HS-5 (cell line): ENCODE measurements at regions not wholly inside any gene's neighbourhood (a gene's known extent, or its start where the extent isn't known, plus 50 kb on each side); places are given as distances from the start of the nearest gene placed in this dataset.
A peak's percentile ranks its signal among the peaks of the same experiment; 100 is the strongest.

Experiments used
- DNase-seq: peaks from one replicate; pipeline ENCODE4 v3.0.0-alpha.2; 2012; ENCODE audit warnings: low read depth

- no peak for DNase-seq
These were observed 118.3 kb upstream of the FBXL4 start for GRCh38 chr6:99066044-99066443.

GRCh38 chr6:99064834-99065233, 117.1 kb upstream of the FBXL4 start:
- DNase-seq = no peak

- DNase-seq = no peak
These were observed 88.9 kb upstream of the FBXL4 start for GRCh38 chr6:99036672-99037071.

GRCh38 chr6:99032396-99032795, 84.7 kb upstream of the FBXL4 start:
- no peak for DNase-seq

GRCh38 chr6:99031957-99032356, 84.2 kb upstream of the FBXL4 start:
- no peak for DNase-seq

GRCh38 chr6:99030915-99031314, 83.2 kb upstream of the FBXL4 start:
- no peak for DNase-seq

GRCh38 chr6:99026135-99026534, 78.4 kb upstream of the FBXL4 start:
- no peak for DNase-seq

- no peak for DNase-seq
These were observed 76.3 kb upstream of the FBXL4 start for GRCh38 chr6:99024089-99024488.

GRCh38 chr6:99022039-99022609, 74.4 kb upstream of the FBXL4 start:
- no peak for DNase-seq

- peak; percentile 82 for DNase-seq
These were observed 71.6 kb upstream of the FBXL4 start for GRCh38 chr6:99019381-99019780.

- no peak for DNase-seq
These were observed 69.4 kb upstream of the FBXL4 start for GRCh38 chr6:99017150-99017549.

GRCh38 chr6:99016355-99016754, 68.6 kb upstream of the FBXL4 start:
- peak; percentile 72 for DNase-seq

- DNase-seq = no peak
These were observed 66.3 kb upstream of the FBXL4 start for GRCh38 chr6:99014061-99014460.

GRCh38 chr6:99013661-99014060, 65.9 kb upstream of the FBXL4 start:
- no peak for DNase-seq

GRCh38 chr6:99013145-99013544, 65.4 kb upstream of the FBXL4 start:
- DNase-seq = peak; percentile 87

GRCh38 chr6:99011151-99011550, 63.4 kb upstream of the FBXL4 start:
- no peak for DNase-seq

GRCh38 chr6:99002831-99003230, 55.1 kb upstream of the FBXL4 start:
- DNase-seq = no peak

GRCh38 chr6:98998103-98998502, 50.4 kb upstream of the FBXL4 start:
- no peak for DNase-seq
